ENCODE measurements at regions not wholly inside any gene's neighbourhood (a gene's known extent, or its start where the extent isn't known, plus 50 kb on each side); places are given as distances from the start of the nearest gene placed in this dataset.

GRCh38 chr13:82115391-82115790, 1766.9 kb downstream of the SLITRK1 start:
- no peaks in the 10 kb centered on the region for H3K4me1 ChIP-seq
- no peak for DNase-seq (ENCODE audit: low read depth in 1 of 2, low spot score in 1 of 2)
- TF ChIP-seq RARB (CRISPR knock-in tag; IDR thresholded peaks at IDR 0.05) (no peak), BHLHE40 (IDR thresholded peaks at IDR 0.05; ENCODE audit: low read depth, low read length) (no peak), MAFK (IDR thresholded peaks at IDR 0.05; ENCODE audit: partially characterized antibody) (peak; percentile 84)
- TF ChIP-seq, protein P1, sequence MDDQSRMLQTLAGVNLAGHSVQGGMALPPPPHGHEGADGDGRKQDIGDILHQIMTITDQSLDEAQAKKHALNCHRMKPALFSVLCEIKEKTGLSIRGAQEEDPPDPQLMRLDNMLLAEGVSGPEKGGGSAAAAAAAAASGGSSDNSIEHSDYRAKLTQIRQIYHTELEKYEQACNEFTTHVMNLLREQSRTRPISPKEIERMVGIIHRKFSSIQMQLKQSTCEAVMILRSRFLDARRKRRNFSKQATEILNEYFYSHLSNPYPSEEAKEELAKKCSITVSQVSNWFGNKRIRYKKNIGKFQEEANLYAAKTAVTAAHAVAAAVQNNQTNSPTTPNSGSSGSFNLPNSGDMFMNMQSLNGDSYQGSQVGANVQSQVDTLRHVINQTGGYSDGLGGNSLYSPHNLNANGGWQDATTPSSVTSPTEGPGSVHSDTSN (IDR thresholded peaks at IDR 0.05), result no peak
- no peak for FAIRE-seq
- H3K4me2 ChIP-seq, result no peak overlapping the region
- ChIA-PET POLR2A (no interaction called here), CTCF (no interaction called here)
- no peak overlapping the region for H3K27ac ChIP-seq
- no peaks in the 10 kb centered on the region for H3K9me3 ChIP-seq
- 40% methylated on average over 3 of the region's 3 CpGs for WGBS (ENCODE audit: missing lambda C conversion rate)
- no peak for ATAC-seq
- H3K4me3 ChIP-seq, result no peak overlapping the region

DNA sequence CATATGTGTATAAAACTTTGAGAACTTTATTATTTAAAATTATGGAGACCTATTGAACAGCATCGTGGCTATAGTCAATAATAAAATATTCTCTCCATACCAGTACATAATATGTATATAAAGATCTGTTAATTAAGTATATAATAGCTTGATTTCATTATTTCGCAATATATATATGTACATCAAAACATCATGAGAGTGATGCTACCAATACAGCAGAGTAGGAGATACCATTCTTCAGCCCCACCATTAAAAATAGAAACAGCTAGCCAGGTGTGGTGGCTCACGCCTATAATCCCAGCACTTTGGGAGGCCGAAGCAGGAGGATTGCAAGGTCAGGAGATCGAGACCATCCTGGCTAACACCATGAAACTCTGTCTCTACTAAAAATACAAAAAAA, 1755.3 kb upstream of the SPRY2 start:
- no peak overlapping the region for H3K27ac ChIP-seq
- DNase-seq (ENCODE audit: low read depth in 1 of 2, low spot score in 1 of 2) (no peak), FAIRE-seq (no peak), ATAC-seq (no peak)
- no peak overlapping the region for H3K4me3 ChIP-seq
- TF ChIP-seq ESRRA (IDR thresholded peaks at IDR 0.05; ENCODE audit: borderline replicate concordance, low read length) (no peak), EP300 (IDR thresholded peaks at IDR 0.05) (no peak), USF2 (IDR thresholded peaks at IDR 0.05) (no peak), HES2 (IDR thresholded peaks at IDR 0.05) (no peak), RAD21 (conservative IDR thresholded peaks at IDR 0.05 in 1 of 2, IDR thresholded peaks at IDR 0.05 in 1 of 2) (no peak), NFE2L2 (conservative IDR thresholded peaks at IDR 0.05; ENCODE audit: low read length) (no peak), HOXB5 (CRISPR knock-in tag; IDR thresholded peaks at IDR 0.05) (no peak), JUN (IDR thresholded peaks at IDR 0.05) (no peak), HOXB13 (CRISPR knock-in tag; IDR thresholded peaks at IDR 0.05; ENCODE audit: low read depth) (no peak), REST (IDR thresholded peaks at IDR 0.05) (no peak), NR3C1 (IDR thresholded peaks at IDR 0.05) (no peak)
- H3K9me3 ChIP-seq, result no peaks in the 10 kb centered on the region
- ChIA-PET CTCF (no interaction called here), POLR2A (no interaction called here)
- H3K4me2 ChIP-seq, result no peak overlapping the region
- 38% methylated on average over 5 of the region's 5 CpGs for WGBS (ENCODE audit: missing lambda C conversion rate)
- no peaks in the 10 kb centered on the region for H3K4me1 ChIP-seq

GRCh38 chr13:82092312-82092711, 1751.4 kb upstream of the SPRY2 start:
- ATAC-seq, result no peak
- Histone ChIP-seq H3K27ac (no peak overlapping the region), H3K9me3 (no peaks in the 10 kb centered on the region), H3K4me3 (no peak overlapping the region), H3K4me1 (no peaks in the 10 kb centered on the region), H3K4me2 (no peak overlapping the region)
- no peak for DNase-seq (ENCODE audit: low read depth in 1 of 2, low spot score in 1 of 2)
- CTCF ChIA-PET, result no interaction called here
- POLR2A ChIA-PET, result no interaction called here
- no peak for FAIRE-seq
- WGBS (ENCODE audit: missing lambda C conversion rate), result 43% methylated on average over 3 of the region's 3 CpGs
- TF ChIP-seq ESRRA (IDR thresholded peaks at IDR 0.05; ENCODE audit: borderline replicate concordance, low read length) (no peak), JUN (IDR thresholded peaks at IDR 0.05) (no peak), ZSCAN20 (CRISPR knock-in tag; IDR thresholded peaks at IDR 0.05) (no peak), RNF2 (IDR thresholded peaks at IDR 0.05; ENCODE audit: borderline replicate concordance, low read depth) (no peak), SREBF2 (IDR thresholded peaks at IDR 0.05) (no peak), FOSB (CRISPR knock-in tag; IDR thresholded peaks at IDR 0.05) (no peak), CEBPB (IDR thresholded peaks at IDR 0.05) (no peak), NFE2L2 (conservative IDR thresholded peaks at IDR 0.05; ENCODE audit: low read length) (no peak), FOXS1 (CRISPR knock-in tag; IDR thresholded peaks at IDR 0.05) (no peak), RARB (CRISPR knock-in tag; IDR thresholded peaks at IDR 0.05) (no peak), MAZ (IDR thresholded peaks at IDR 0.05; ENCODE audit: borderline replicate concordance, low read depth, low read length) (no peak), HDAC2 (IDR thresholded peaks at IDR 0.05) (no peak), RCOR1 (IDR thresholded peaks at IDR 0.05; ENCODE audit: low read depth, low read length) (no peak), CTCF (IDR thresholded peaks at IDR 0.05) (no peak), FOSL2 (IDR thresholded peaks at IDR 0.05) (no peak), FOSL2 (CRISPR knock-in tag; IDR thresholded peaks at IDR 0.05) (no peak), GATA3 (IDR thresholded peaks at IDR 0.05; ENCODE audit: borderline replicate concordance) (no peak), RAD21 (conservative IDR thresholded peaks at IDR 0.05 in 1 of 2, IDR thresholded peaks at IDR 0.05 in 1 of 2) (no peak)
- TF ChIP-seq, protein P2, sequence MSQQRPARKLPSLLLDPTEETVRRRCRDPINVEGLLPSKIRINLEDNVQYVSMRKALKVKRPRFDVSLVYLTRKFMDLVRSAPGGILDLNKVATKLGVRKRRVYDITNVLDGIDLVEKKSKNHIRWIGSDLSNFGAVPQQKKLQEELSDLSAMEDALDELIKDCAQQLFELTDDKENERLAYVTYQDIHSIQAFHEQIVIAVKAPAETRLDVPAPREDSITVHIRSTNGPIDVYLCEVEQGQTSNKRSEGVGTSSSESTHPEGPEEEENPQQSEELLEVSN (IDR thresholded peaks at IDR 0.05; ENCODE audit: borderline replicate concordance, low read depth), result no peak

All from A549 (cell line).